Endodermal cell (in vitro differentiated cells): ENCODE measurements at regions not wholly inside any gene's neighbourhood (a gene's known extent, or its start where the extent isn't known, plus 50 kb on each side); places are given as distances from the start of the nearest gene placed in this dataset.

Source experiments
- DNase-seq: peaks from one replicate; pipeline ENCODE4 v3.0.0-alpha.2; 2017
- H3K27ac ChIP-seq: 2 replicates; pipeline ENCODE4 v1.5.1; 2013; ENCODE audit warnings: mild to moderate bottlenecking, low read depth, low read length, moderate library complexity
- H3K27me3 ChIP-seq: 2 replicates; pipeline ENCODE4 v1.6.1; 2013; ENCODE audit warnings: mild to moderate bottlenecking, low read length, moderate library complexity; ENCODE audit not compliant: insufficient read depth, control insufficient read depth, poor library complexity, severe bottlenecking
- H3K36me3 ChIP-seq: 2 replicates; pipeline ENCODE4 v1.7.0; 2013; ENCODE audit warnings: mild to moderate bottlenecking, low read length, moderate library complexity; ENCODE audit not compliant: control insufficient read depth, insufficient read depth
- H3K4me1 ChIP-seq: one replicate; pipeline ENCODE4 v1.7.0; 2013; ENCODE audit warnings: low read length; ENCODE audit not compliant: control insufficient read depth, insufficient read depth
- H3K4me3 ChIP-seq: 2 replicates; pipeline ENCODE4 v1.5.1; 2013; ENCODE audit warnings: mild to moderate bottlenecking, low read length, moderate library complexity
- H3K9ac ChIP-seq: 2 replicates; pipeline ENCODE4 v1.6.1; 2013; ENCODE audit warnings: mild to moderate bottlenecking, low read length, moderate library complexity; ENCODE audit not compliant: poor library complexity, severe bottlenecking; ENCODE audit errors: extremely low read depth
- H3K9me3 ChIP-seq: 2 replicates; pipeline ENCODE4 v1.6.1; 2013; ENCODE audit warnings: mild to moderate bottlenecking, low read length, moderate library complexity; ENCODE audit not compliant: control insufficient read depth
- H3K27ac Mint-ChIP-seq: 2 replicates; pipeline ENCODE4 v1.8.0; 2020; ENCODE audit warnings: mixed read lengths
- H3K27me3 Mint-ChIP-seq: 2 replicates; pipeline ENCODE4 v1.8.0; 2021; ENCODE audit warnings: mild to moderate bottlenecking, mixed read lengths; ENCODE audit not compliant: insufficient read depth
- H3K36me3 Mint-ChIP-seq: 2 replicates; pipeline ENCODE4 v1.8.0; 2020; ENCODE audit warnings: low read depth, mixed read lengths
- H3K4me1 Mint-ChIP-seq: 2 replicates; pipeline ENCODE4 v1.8.0; 2020; ENCODE audit warnings: mixed read lengths
- H3K4me3 Mint-ChIP-seq: 2 replicates; pipeline ENCODE4 v1.8.0; 2020; ENCODE audit warnings: mild to moderate bottlenecking, moderate library complexity, mixed read lengths
- H3K9me3 Mint-ChIP-seq: 2 replicates; pipeline ENCODE4 v1.8.0; 2020; ENCODE audit warnings: mild to moderate bottlenecking, mixed read lengths
- WGBS, 2 experiments: methylation state at CpG; one replicate each; pipeline versions ENCODE4 v1.1.5 to v1.1.7; 2013; ENCODE audit warnings: missing lambda C conversion rate in 2 of 2, mixed read lengths in 1 of 2; ENCODE audit not compliant: insufficient coverage in 1 of 2, insufficient read length in 1 of 2; 5-methylcytosine and 5-hydroxymethylcytosine counted together
- TF ChIP-seq, protein P1 (sequence below): fragments of 200-600 bp; sonication (generic); conservative IDR thresholded peaks from 2 replicates; pipeline ENCODE4 v1.5.0; 2021; ENCODE audit warnings: antibody characterized with exemption, mild to moderate bottlenecking

- Mint-ChIP-seq H3K4me3 (no peak overlapping the region), H3K36me3 (no peaks in the 10 kb centered on the region), H3K9me3 (peaks cover 1% of the 10 kb centered on the region), H3K4me1 (peaks cover 7% of the 10 kb centered on the region), H3K27me3 (no peaks in the 10 kb centered on the region), H3K27ac (no peak overlapping the region)
- no peak overlapping the region for H3K9ac ChIP-seq
- TF ChIP-seq, protein P1, sequence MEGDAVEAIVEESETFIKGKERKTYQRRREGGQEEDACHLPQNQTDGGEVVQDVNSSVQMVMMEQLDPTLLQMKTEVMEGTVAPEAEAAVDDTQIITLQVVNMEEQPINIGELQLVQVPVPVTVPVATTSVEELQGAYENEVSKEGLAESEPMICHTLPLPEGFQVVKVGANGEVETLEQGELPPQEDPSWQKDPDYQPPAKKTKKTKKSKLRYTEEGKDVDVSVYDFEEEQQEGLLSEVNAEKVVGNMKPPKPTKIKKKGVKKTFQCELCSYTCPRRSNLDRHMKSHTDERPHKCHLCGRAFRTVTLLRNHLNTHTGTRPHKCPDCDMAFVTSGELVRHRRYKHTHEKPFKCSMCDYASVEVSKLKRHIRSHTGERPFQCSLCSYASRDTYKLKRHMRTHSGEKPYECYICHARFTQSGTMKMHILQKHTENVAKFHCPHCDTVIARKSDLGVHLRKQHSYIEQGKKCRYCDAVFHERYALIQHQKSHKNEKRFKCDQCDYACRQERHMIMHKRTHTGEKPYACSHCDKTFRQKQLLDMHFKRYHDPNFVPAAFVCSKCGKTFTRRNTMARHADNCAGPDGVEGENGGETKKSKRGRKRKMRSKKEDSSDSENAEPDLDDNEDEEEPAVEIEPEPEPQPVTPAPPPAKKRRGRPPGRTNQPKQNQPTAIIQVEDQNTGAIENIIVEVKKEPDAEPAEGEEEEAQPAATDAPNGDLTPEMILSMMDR: no peak
- no peak overlapping the region for H3K4me3 ChIP-seq
- 91% methylated on average over 1 of the region's 1 CpG; no CpG with 5 or more reads in 1 of the 2 experiments for WGBS, 2 experiments
- H3K4me1 ChIP-seq: peaks cover 3% of the 10 kb centered on the region
- no peaks in the 10 kb centered on the region for H3K27me3 ChIP-seq
- no peak for DNase-seq
- no peaks in the 10 kb centered on the region for H3K9me3 ChIP-seq
- no peak overlapping the region for H3K27ac ChIP-seq
- H3K36me3 ChIP-seq: no peaks in the 10 kb centered on the region
Measured at GRCh38 chr16:62899737-62900136, 863.5 kb upstream of the CDH8 start.

- WGBS, 2 experiments: 91 to 100% methylated on average over 2 of the region's 2 CpGs
- no peaks in the 10 kb centered on the region for H3K4me1 Mint-ChIP-seq
- no peak overlapping the region for H3K9ac ChIP-seq
- no peaks in the 10 kb centered on the region for H3K27me3 Mint-ChIP-seq
- TF ChIP-seq, protein P1: no peak
- no peak overlapping the region for H3K27ac Mint-ChIP-seq
- no peak overlapping the region for H3K4me3 Mint-ChIP-seq
- no peak overlapping the region for H3K27ac ChIP-seq
- no peaks in the 10 kb centered on the region for H3K4me1 ChIP-seq
- H3K36me3 Mint-ChIP-seq: no peaks in the 10 kb centered on the region
- peaks cover 3% of the 10 kb centered on the region for H3K9me3 Mint-ChIP-seq
- H3K27me3 ChIP-seq: no peaks in the 10 kb centered on the region
- H3K36me3 ChIP-seq: no peaks in the 10 kb centered on the region
- peaks cover 5% of the 10 kb centered on the region for H3K9me3 ChIP-seq
- H3K4me3 ChIP-seq: no peak overlapping the region
- no peak for DNase-seq
Measured at GRCh38 chr16:62889097-62889496, 852.9 kb upstream of the CDH8 start.

- Histone ChIP-seq H3K9me3 (no peaks in the 10 kb centered on the region), H3K4me1 (no peaks in the 10 kb centered on the region), H3K27ac (no peak overlapping the region), H3K4me3 (no peak overlapping the region), H3K9ac (no peak overlapping the region), H3K36me3 (no peaks in the 10 kb centered on the region), H3K27me3 (no peaks in the 10 kb centered on the region)
- no peak overlapping the region for H3K27ac Mint-ChIP-seq
- H3K36me3 Mint-ChIP-seq: no peaks in the 10 kb centered on the region
- no peak overlapping the region for H3K4me3 Mint-ChIP-seq
- H3K27me3 Mint-ChIP-seq: no peaks in the 10 kb centered on the region
- 71 to 88% methylated on average over 2 to 5 of the region's 5 CpGs for WGBS, 2 experiments
- no peaks in the 10 kb centered on the region for H3K9me3 Mint-ChIP-seq
- TF ChIP-seq, protein P1: no peak
- DNase-seq: no peak
- H3K4me1 Mint-ChIP-seq: no peaks in the 10 kb centered on the region
Measured at GRCh38 chr16:62883509-62883908, 847.3 kb upstream of the CDH8 start.
